SK-N-SH (cell line): ENCODE measurements at regions not wholly inside any gene's neighbourhood (a gene's known extent, or its start where the extent isn't known, plus 50 kb on each side); places are given as distances from the start of the nearest gene placed in this dataset.

ENCODE experiments used
- CTCF ChIA-PET: fragments of 300-600, 350-600 bp; formaldehyde crosslinking; extraction: SDS; loops from one replicate; lab custom pipeline; 2021; lab: Yijun Ruan, JAX
- POLR2A ChIA-PET: fragments of 350-600 bp; sonication (Branson Sonifier 250); formaldehyde crosslinking; extraction: SDS; loops from one replicate; lab custom pipeline; 2020; ENCODE audit warnings: antibody characterized with exemption, inconsistent platforms; lab: Yijun Ruan, JAX
- DNase-seq: peaks from one replicate; pipeline ENCODE4 v3.0.0; 2012
- H2AFZ ChIP-seq: fragments of 200-600 bp; sonication (generic); 2 replicates; pipeline ENCODE4 v1.8.1; 2016; ENCODE audit warnings: antibody characterized with exemption, mild to moderate bottlenecking, low read depth
- H3F3A ChIP-seq: fragments of 200-600 bp; sonication (generic); replicated peaks from 2 replicates; pipeline ENCODE3; 2016; ENCODE audit warnings: antibody characterized with exemption, mild to moderate bottlenecking; ENCODE audit not compliant: insufficient read depth
- H3K27ac ChIP-seq, 2 experiments: fragments of 200-500 bp in 1 of 2; fragments of 200-600 bp in 1 of 2; sonication (Bioruptor generic) in 1 of 2; sonication (generic), shearing (Covaris generic) in 1 of 2; 2 replicates each; pipeline versions ENCODE4 v1.5.1 to v1.6.1; 2014 to 2016; ENCODE audit warnings: low read depth in 2 of 2, inconsistent platforms in 1 of 2, low read length in 1 of 2, mild to moderate bottlenecking in 1 of 2, mixed read lengths in 1 of 2
- H3K27me3 ChIP-seq: fragments of 200-600 bp; sonication (generic), shearing (Covaris generic); 2 replicates; pipeline ENCODE4 v1.6.1; 2016; ENCODE audit warnings: mixed run types; ENCODE audit not compliant: insufficient read depth
- H3K36me3 ChIP-seq, 2 experiments: fragments of 200-500 bp in 1 of 2; fragments of 200-600 bp in 1 of 2; sonication (Bioruptor generic) in 1 of 2; sonication (generic) in 1 of 2; replicated peaks in 1 of 2; 2 replicates each; pipeline versions ENCODE3 to v1.5.1; 2014 to 2016; ENCODE audit warnings: low read length in 1 of 2, mild to moderate bottlenecking in 1 of 2; ENCODE audit not compliant: insufficient read depth in 2 of 2, control insufficient read depth in 1 of 2
- H3K4me1 ChIP-seq, 2 experiments: fragments of 200-500 bp in 1 of 2; fragments of 200-600 bp in 1 of 2; sonication (Bioruptor generic) in 1 of 2; sonication (generic), shearing (Covaris generic) in 1 of 2; 2 replicates each; pipeline versions ENCODE4 v1.5.1 to v1.6.1; 2014 to 2016; ENCODE audit warnings: low read depth in 1 of 2, low read length in 1 of 2, mixed run types in 1 of 2; ENCODE audit not compliant: insufficient read depth in 2 of 2, control insufficient read depth in 1 of 2
- H3K4me2 ChIP-seq: fragments of 200-600 bp; sonication (generic), shearing (Covaris generic); 2 replicates; pipeline ENCODE4 v1.6.1; 2017; ENCODE audit warnings: mixed run types
- H3K4me3 ChIP-seq, 2 experiments: fragments of 200-500 bp in 1 of 2; fragments of 200-600 bp in 1 of 2; sonication (Bioruptor generic) in 1 of 2; sonication (generic), shearing (Covaris generic) in 1 of 2; 2 replicates each; pipeline versions ENCODE4 v1.5.1 to v1.8.1; 2014 to 2016; ENCODE audit warnings: low read depth in 2 of 2, inconsistent platforms in 1 of 2, low read length in 1 of 2, mild to moderate bottlenecking in 1 of 2, mixed read lengths in 1 of 2, moderate library complexity in 1 of 2
- H3K79me2 ChIP-seq: fragments of 200-600 bp; sonication (generic); 2 replicates; pipeline ENCODE4 v1.8.1; 2017; ENCODE audit warnings: mild to moderate bottlenecking; ENCODE audit not compliant: insufficient read depth
- H3K9ac ChIP-seq: fragments of 200-600 bp; sonication (generic); 2 replicates; pipeline ENCODE4 v1.6.1; 2017; ENCODE audit warnings: mixed run types
- H3K9me2 ChIP-seq: fragments of 200-600 bp; sonication (generic); 2 replicates; pipeline ENCODE4 v1.6.1; 2017; ENCODE audit warnings: mixed run types
- H3K9me3 ChIP-seq: fragments of 200-600 bp; sonication (generic); 2 replicates; pipeline ENCODE4 v1.6.1; 2017; ENCODE audit warnings: mixed run types, mild to moderate bottlenecking, moderate library complexity
- H4K20me1 ChIP-seq: fragments of 200-600 bp; sonication (generic); 2 replicates; pipeline ENCODE4 v1.6.1; 2017; ENCODE audit warnings: mild to moderate bottlenecking, mixed run types; ENCODE audit not compliant: insufficient read depth
- EP300 ChIP-seq, 2 experiments: IDR thresholded peaks; 2 replicates each; pipeline versions ENCODE4 v1.4.0 to v1.6.1; 2012; ENCODE audit warnings: borderline replicate concordance in 1 of 2, low read depth in 1 of 2, low read length in 1 of 2
- FOSL2 ChIP-seq: IDR thresholded peaks from 2 replicates; pipeline ENCODE4 v1.4.0; 2012; ENCODE audit warnings: low read depth, mild to moderate bottlenecking, moderate library complexity, borderline replicate concordance
- GABPA ChIP-seq: IDR thresholded peaks from 2 replicates; pipeline ENCODE4 v1.4.0; 2012; ENCODE audit warnings: low read depth, mild to moderate bottlenecking
- IRF3 ChIP-seq: fragments of 150-350 bp; IDR thresholded peaks from 2 replicates; pipeline ENCODE4 v1.6.1; 2016; ENCODE audit warnings: mild to moderate bottlenecking, low read depth, low read length
- JUND ChIP-seq: IDR thresholded peaks from 2 replicates; pipeline ENCODE4 v1.4.0; 2012
- MAX ChIP-seq: IDR thresholded peaks from 2 replicates; pipeline ENCODE4 v1.4.0; 2012; ENCODE audit warnings: low read depth
- NFIC ChIP-seq: IDR thresholded peaks from 2 replicates; pipeline ENCODE4 v1.4.0; 2012; ENCODE audit warnings: borderline replicate concordance
- NRF1 ChIP-seq: IDR thresholded peaks from 2 replicates; pipeline ENCODE4 v1.6.1; 2012; ENCODE audit warnings: low read depth, mild to moderate bottlenecking, low read length
- POLR2AphosphoS5 ChIP-seq: IDR thresholded peaks from 2 replicates; pipeline ENCODE4 v1.6.1; 2012; ENCODE audit warnings: low read depth, low read length
- RAD21 ChIP-seq: IDR thresholded peaks from 2 replicates; pipeline ENCODE4 v1.6.1; 2012; ENCODE audit warnings: mild to moderate bottlenecking, low read length
- RCOR1 ChIP-seq: fragments of 150-350 bp; IDR thresholded peaks from 2 replicates; pipeline ENCODE4 v1.6.1; 2017; ENCODE audit warnings: antibody characterized with exemption, low read length
- REST ChIP-seq: IDR thresholded peaks from 2 replicates; pipeline ENCODE4 v1.6.1; 2012; ENCODE audit warnings: mild to moderate bottlenecking, low read depth, low read length, moderate library complexity
- SIN3A ChIP-seq: IDR thresholded peaks from 2 replicates; pipeline ENCODE4 v1.6.1; 2012; ENCODE audit warnings: low read depth, mild to moderate bottlenecking, low read length, moderate library complexity, borderline replicate concordance
- SMC3 ChIP-seq: IDR thresholded peaks from 2 replicates; pipeline ENCODE4 v1.6.1; 2012; ENCODE audit warnings: low read depth, low read length, improper control_type of control experiment
- TCF12 ChIP-seq: IDR thresholded peaks from 2 replicates; pipeline ENCODE4 v1.4.0; 2012
- ZBTB33 ChIP-seq: IDR thresholded peaks from 2 replicates; pipeline ENCODE4 v1.4.0; 2012; ENCODE audit warnings: low read depth, borderline replicate concordance
- WGBS: methylation state at CpG from one replicate; pipeline ENCODE4 v1.1.6; 2017; ENCODE audit warnings: low lambda C conversion rate; 5-methylcytosine and 5-hydroxymethylcytosine counted together
- TF ChIP-seq, protein P1 (sequence below): fragments of 200-600 bp; sonication (generic); IDR thresholded peaks from 2 replicates; pipeline ENCODE4 v1.6.1; 2017; ENCODE audit warnings: antibody characterized with exemption, mild to moderate bottlenecking, moderate library complexity
- TF ChIP-seq, protein P2 (sequence below): IDR thresholded peaks from 2 replicates; pipeline ENCODE4 v1.4.0; 2012; ENCODE audit warnings: low read depth, borderline replicate concordance
- TF ChIP-seq, protein P3 (sequence below): IDR thresholded peaks from 2 replicates; pipeline ENCODE4; 2012

GRCh38 chr3:19811689-19812088, 122.3 kb downstream of the EFHB start (continued):
- TF ChIP-seq, protein P1, sequence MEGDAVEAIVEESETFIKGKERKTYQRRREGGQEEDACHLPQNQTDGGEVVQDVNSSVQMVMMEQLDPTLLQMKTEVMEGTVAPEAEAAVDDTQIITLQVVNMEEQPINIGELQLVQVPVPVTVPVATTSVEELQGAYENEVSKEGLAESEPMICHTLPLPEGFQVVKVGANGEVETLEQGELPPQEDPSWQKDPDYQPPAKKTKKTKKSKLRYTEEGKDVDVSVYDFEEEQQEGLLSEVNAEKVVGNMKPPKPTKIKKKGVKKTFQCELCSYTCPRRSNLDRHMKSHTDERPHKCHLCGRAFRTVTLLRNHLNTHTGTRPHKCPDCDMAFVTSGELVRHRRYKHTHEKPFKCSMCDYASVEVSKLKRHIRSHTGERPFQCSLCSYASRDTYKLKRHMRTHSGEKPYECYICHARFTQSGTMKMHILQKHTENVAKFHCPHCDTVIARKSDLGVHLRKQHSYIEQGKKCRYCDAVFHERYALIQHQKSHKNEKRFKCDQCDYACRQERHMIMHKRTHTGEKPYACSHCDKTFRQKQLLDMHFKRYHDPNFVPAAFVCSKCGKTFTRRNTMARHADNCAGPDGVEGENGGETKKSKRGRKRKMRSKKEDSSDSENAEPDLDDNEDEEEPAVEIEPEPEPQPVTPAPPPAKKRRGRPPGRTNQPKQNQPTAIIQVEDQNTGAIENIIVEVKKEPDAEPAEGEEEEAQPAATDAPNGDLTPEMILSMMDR: no peak
- no peak for TF ChIP-seq SIN3A
- TF ChIP-seq FOSL2: no peak
- no peak for TF ChIP-seq RAD21
- TF ChIP-seq, protein P2, sequence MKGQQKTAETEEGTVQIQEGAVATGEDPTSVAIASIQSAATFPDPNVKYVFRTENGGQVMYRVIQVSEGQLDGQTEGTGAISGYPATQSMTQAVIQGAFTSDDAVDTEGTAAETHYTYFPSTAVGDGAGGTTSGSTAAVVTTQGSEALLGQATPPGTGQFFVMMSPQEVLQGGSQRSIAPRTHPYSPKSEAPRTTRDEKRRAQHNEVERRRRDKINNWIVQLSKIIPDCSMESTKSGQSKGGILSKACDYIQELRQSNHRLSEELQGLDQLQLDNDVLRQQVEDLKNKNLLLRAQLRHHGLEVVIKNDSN: no peak
- no peak for TF ChIP-seq JUND

- Histone ChIP-seq H4K20me1 (no peaks in the 10 kb centered on the region), H3K27ac (no peak overlapping the region), H3K79me2 (no peaks in the 10 kb centered on the region), H2AFZ (no peak overlapping the region), H3K4me3 (no peak overlapping the region), H3K9ac (no peak overlapping the region), H3F3A (no peaks in the 10 kb centered on the region), H3K9me2 (no peaks in the 10 kb centered on the region), H3K36me3 (no peaks in the 10 kb centered on the region), H3K4me2 (no peak overlapping the region), H3K27me3 (no peaks in the 10 kb centered on the region), H3K9me3 (no peaks in the 10 kb centered on the region), H3K4me1 (no peaks in the 10 kb centered on the region; a peak in 1 of 4 replicates)
- ChIA-PET POLR2A (no interaction called here), CTCF (no interaction called here)
- 20% methylated on average over 3 of the region's 3 CpGs for WGBS
- no peak for DNase-seq
- TF ChIP-seq EP300 (IDR thresholded peaks at IDR 0.05; ENCODE audit: borderline replicate concordance in 1 of 2, low read depth in 1 of 2, low read length in 1 of 2) (no peak), GABPA (no peak), TCF12 (no peak), RCOR1 (no peak), RAD21 (no peak), MAX (no peak), SMC3 (no peak), IRF3 (no peak), ZBTB33 (no peak), NRF1 (no peak), NFIC (no peak), POLR2AphosphoS5 (no peak), REST (no peak)
- TF ChIP-seq, protein P3, sequence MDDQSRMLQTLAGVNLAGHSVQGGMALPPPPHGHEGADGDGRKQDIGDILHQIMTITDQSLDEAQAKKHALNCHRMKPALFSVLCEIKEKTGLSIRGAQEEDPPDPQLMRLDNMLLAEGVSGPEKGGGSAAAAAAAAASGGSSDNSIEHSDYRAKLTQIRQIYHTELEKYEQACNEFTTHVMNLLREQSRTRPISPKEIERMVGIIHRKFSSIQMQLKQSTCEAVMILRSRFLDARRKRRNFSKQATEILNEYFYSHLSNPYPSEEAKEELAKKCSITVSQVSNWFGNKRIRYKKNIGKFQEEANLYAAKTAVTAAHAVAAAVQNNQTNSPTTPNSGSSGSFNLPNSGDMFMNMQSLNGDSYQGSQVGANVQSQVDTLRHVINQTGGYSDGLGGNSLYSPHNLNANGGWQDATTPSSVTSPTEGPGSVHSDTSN: no peak
- TF ChIP-seq, protein P1: no peak
Measured at GRCh38 chr3:19808834-19809233, 125.2 kb downstream of the EFHB start.
